A549 (cell line): ENCODE measurements at regions not wholly inside any gene's neighbourhood (a gene's known extent, or its start where the extent isn't known, plus 50 kb on each side); places are given as distances from the start of the nearest gene placed in this dataset.

Experiments
- ATAC-seq, 2 experiments: fragments of 200-7000 bp in 1 of 2; fragments of >200 bp in 1 of 2; cut with Nextera tagmentation in 1 of 2; cut with Tn5 transposase in 1 of 2; 3 replicates each; pipeline versions ENCODE4 v1.8.0 to v1.9.1; 2018 to 2020; ENCODE audit warnings: mild to moderate bottlenecking in 1 of 2, moderate library complexity in 1 of 2
- CTCF ChIA-PET: fragments of 300-600 bp; sonication (Branson Sonifier 250); formaldehyde crosslinking; extraction: SDS; loops from one replicate; lab custom pipeline; 2021; ENCODE audit warnings: antibody characterized with exemption, inconsistent platforms; lab: Yijun Ruan, JAX
- POLR2A ChIA-PET: fragments of 350-600 bp; formaldehyde crosslinking; extraction: SDS; loops from one replicate; lab custom pipeline; 2021; ENCODE audit warnings: antibody characterized with exemption, inconsistent platforms; lab: Yijun Ruan, JAX
- DNase-seq, 2 experiments: peaks; one replicate each; pipeline versions ENCODE4 v3.0.0 to v3.0.0-alpha.2; 2011 to 2016; ENCODE audit warnings: low read depth in 1 of 2, low spot score in 1 of 2
- FAIRE-seq: peaks from 2 replicates; lab custom pipeline; 2011; peaks lifted over from hg19 to GRCh38; lab: Jason Lieb, UNC
- H3K27ac ChIP-seq, 2 experiments: fragments of >200 bp; sonication (Bioruptor Twin); formaldehyde crosslinking; 3 replicates each; pipeline ENCODE4 v1.5.1; 2016 to 2017
- H3K4me1 ChIP-seq: fragments of >200 bp; sonication (Bioruptor Twin); formaldehyde crosslinking; 3 replicates; pipeline ENCODE4 v1.6.1; 2016
- H3K4me2 ChIP-seq: fragments of >200 bp; sonication (Bioruptor Twin); formaldehyde crosslinking; 3 replicates; pipeline ENCODE4 v1.6.1; 2016
- H3K4me3 ChIP-seq: fragments of >200 bp; sonication (Bioruptor Twin); formaldehyde crosslinking; 3 replicates; pipeline ENCODE4 v1.5.1; 2016
- H3K9me3 ChIP-seq: fragments of >200 bp; sonication (Bioruptor Twin); formaldehyde crosslinking; 3 replicates; pipeline ENCODE4 v1.6.1; 2016
- ATOH8 ChIP-seq: fragments of 250-450 bp; sonication (Bioruptor Pico); IDR thresholded peaks from 2 replicates; pipeline ENCODE4 v1.5.0; 2020; ENCODE audit warnings: low read depth, mild to moderate bottlenecking, moderate library complexity
- CHD2 ChIP-seq: fragments of 150-350 bp; IDR thresholded peaks from 2 replicates; pipeline ENCODE4 v1.6.1; 2014; ENCODE audit warnings: low read length; ENCODE audit not compliant: partially characterized antibody
- EHF ChIP-seq: fragments of 250-450 bp; sonication (Bioruptor Pico); IDR thresholded peaks from 2 replicates; pipeline ENCODE4 v1.5.0; 2020; ENCODE audit warnings: mild to moderate bottlenecking
- EHMT2 ChIP-seq: fragments of 200-600 bp; sonication (generic); IDR thresholded peaks from 2 replicates; pipeline ENCODE4 v1.6.1; 2016; ENCODE audit warnings: antibody characterized with exemption, low read depth, mild to moderate bottlenecking, moderate library complexity
- ELK1 ChIP-seq: fragments of 150-350 bp; IDR thresholded peaks from 2 replicates; pipeline ENCODE4 v1.6.1; 2014; ENCODE audit warnings: low read depth, mild to moderate bottlenecking, low read length
- FOSB ChIP-seq: fragments of 250-450 bp; sonication (Bioruptor Pico); IDR thresholded peaks from 2 replicates; pipeline ENCODE4 v1.5.0; 2020; ENCODE audit warnings: mild to moderate bottlenecking, moderate library complexity
- GATA3 ChIP-seq: IDR thresholded peaks from 2 replicates; pipeline ENCODE4 v1.6.1; 2012; ENCODE audit warnings: borderline replicate concordance
- HMGXB4 ChIP-seq: fragments of 250-450 bp; sonication (Bioruptor Pico); IDR thresholded peaks from 2 replicates; pipeline ENCODE4 v1.5.0; 2021; ENCODE audit warnings: mild to moderate bottlenecking, moderate library complexity, borderline replicate concordance
- HOXA7 ChIP-seq: fragments of 250-450 bp; sonication (Bioruptor Pico); IDR thresholded peaks from 2 replicates; pipeline ENCODE4 v1.5.0; 2020; ENCODE audit warnings: mild to moderate bottlenecking, moderate library complexity
- HOXB13 ChIP-seq: fragments of 250-450 bp; sonication (Bioruptor Pico); IDR thresholded peaks from 2 replicates; pipeline ENCODE4 v1.5.0; 2020; ENCODE audit warnings: low read depth, mild to moderate bottlenecking, moderate library complexity
- HOXB5 ChIP-seq: fragments of 250-450 bp; sonication (Bioruptor Pico); IDR thresholded peaks from 2 replicates; pipeline ENCODE4 v1.5.0; 2020; ENCODE audit warnings: mild to moderate bottlenecking, moderate library complexity
- JUN ChIP-seq, 2 experiments: fragments of >200 bp; sonication (Bioruptor Twin); formaldehyde crosslinking; IDR thresholded peaks; 2 replicates in 1 of 2; 3 replicates in 1 of 2; pipeline ENCODE4 v1.6.1; 2016 to 2017
- JUNB ChIP-seq: fragments of >200 bp; sonication (Bioruptor Twin); formaldehyde crosslinking; IDR thresholded peaks from 2 replicates; pipeline ENCODE4 v1.6.1; 2016
- MAZ ChIP-seq: fragments of 150-350 bp; IDR thresholded peaks from 2 replicates; pipeline ENCODE4 v1.6.1; 2014; ENCODE audit warnings: antibody characterized with exemption, low read depth, low read length, borderline replicate concordance
- NFE2L2 ChIP-seq: fragments of 150-350 bp; conservative IDR thresholded peaks from 2 replicates; pipeline ENCODE4 v1.6.1; 2014; ENCODE audit warnings: low read length
- NPAS2 ChIP-seq: fragments of 250-450 bp; sonication (Bioruptor Pico); IDR thresholded peaks from 2 replicates; pipeline ENCODE4 v1.8.0; 2022; ENCODE audit warnings: mild to moderate bottlenecking, moderate library complexity, borderline replicate concordance
- PBX3 ChIP-seq: IDR thresholded peaks from 2 replicates; pipeline ENCODE4 v1.6.1; 2012
- RARB ChIP-seq: fragments of 250-450 bp; sonication (Bioruptor Pico); IDR thresholded peaks from 2 replicates; pipeline ENCODE4 v1.8.0; 2021; ENCODE audit warnings: mild to moderate bottlenecking, moderate library complexity
- REST ChIP-seq: fragments of 200-600 bp; sonication (generic); IDR thresholded peaks from 2 replicates; pipeline ENCODE4 v1.6.1; 2016; ENCODE audit warnings: antibody characterized with exemption, mild to moderate bottlenecking, moderate library complexity
- RFX5 ChIP-seq: fragments of 450-650 bp; IDR thresholded peaks from 2 replicates; pipeline ENCODE4 v1.7.1; 2014; ENCODE audit warnings: antibody characterized with exemption, mild to moderate bottlenecking, moderate library complexity
- TFCP2L1 ChIP-seq: fragments of 250-450 bp; sonication (Bioruptor Pico); IDR thresholded peaks from 2 replicates; pipeline ENCODE4 v1.5.0; 2021; ENCODE audit warnings: mild to moderate bottlenecking
- ZC3H11A ChIP-seq: fragments of 450-650 bp; IDR thresholded peaks from 2 replicates; pipeline ENCODE4 v1.6.1; 2014; ENCODE audit warnings: antibody characterized with exemption, mild to moderate bottlenecking
- ZFP36 ChIP-seq: fragments of 450-650 bp; IDR thresholded peaks from 2 replicates; pipeline ENCODE4 v1.6.1; 2014; ENCODE audit warnings: borderline replicate concordance; ENCODE audit not compliant: partially characterized antibody
- ZSCAN20 ChIP-seq: fragments of 250-450 bp; sonication (Bioruptor Pico); IDR thresholded peaks from 2 replicates; pipeline ENCODE4 v1.8.0; 2022; ENCODE audit warnings: mild to moderate bottlenecking, moderate library complexity
- WGBS: methylation state at CpG from one replicate; pipeline ENCODE4 v1.1.6; 2017; ENCODE audit errors: missing lambda C conversion rate; 5-methylcytosine and 5-hydroxymethylcytosine counted together

GRCh38 chr9:21556581-21557427 lies 74.7 kb upstream of the IFNE start:
- ATAC-seq (no peak), DNase-seq (no peak), FAIRE-seq (peak; percentile 56)
- CTCF ChIA-PET, result interaction anchor here (0.7 to 1.6 kb wide), 3 partner anchors 22 to 232 kb away, joined by 3 to 5 read pairs (median 3); no protein-coding TSS in a partner anchor
- Histone ChIP-seq H3K9me3 (no peaks in the 10 kb centered on the region), H3K4me3 (peak overlapping the region; percentile 79), H3K4me1 (peaks cover 17% of the 10 kb centered on the region), H3K27ac (peak overlapping the region; percentile 92 to 94), H3K4me2 (peak overlapping the region; percentile 95)
- TF ChIP-seq HOXA7 (CRISPR knock-in tag) (0 out of 2 replicates have a peak, but pooled peaks have one; percentile 13), JUN (IDR thresholded peaks at IDR 0.05) (no peak)
- POLR2A ChIA-PET, result interaction anchor here (0.7 to 4.0 kb wide), 4 partner anchors 20 to 127 kb away, joined by 3 to 43 read pairs (median 8); no protein-coding TSS in a partner anchor
- WGBS, result under 1% methylated on average over 4 of the region's 4 CpGs

- ChIA-PET POLR2A (interaction anchor here (0.7 to 4.0 kb wide), 4 partner anchors 19 to 126 kb away, joined by 3 to 43 read pairs (median 8); no protein-coding TSS in a partner anchor), CTCF (interaction anchor here (1.3 to 1.6 kb wide), 2 partner anchors 22 to 231 kb away, joined by 3 to 5 read pairs; no protein-coding TSS in a partner anchor)
- peak overlapping the region; percentile 95 for H3K4me2 ChIP-seq
- ATAC-seq, result no peak
- H3K27ac ChIP-seq, result peak overlapping the region; percentile 92 to 94; a peak in 4 of 6 replicates
- peaks cover 15% of the 10 kb centered on the region for H3K4me1 ChIP-seq
- WGBS, result 0% methylated on average over 1 of the region's 1 CpG
- DNase-seq, result no peak
- no peak for TF ChIP-seq GATA3
- no peak for TF ChIP-seq HOXB13 (CRISPR knock-in tag)
- no peak for TF ChIP-seq EHF (CRISPR knock-in tag)
- no peak for TF ChIP-seq REST
- no peak for TF ChIP-seq JUN (IDR thresholded peaks at IDR 0.05)
- TF ChIP-seq PBX3, result no peak
- TF ChIP-seq MAZ, result no peak
- TF ChIP-seq ATOH8 (CRISPR knock-in tag), result no peak
- no peak for TF ChIP-seq ZFP36
- no peak for TF ChIP-seq TFCP2L1
- TF ChIP-seq EHMT2, result no peak
- TF ChIP-seq RFX5, result no peak
- no peak for TF ChIP-seq ZSCAN20 (CRISPR knock-in tag)
- no peak for TF ChIP-seq NFE2L2
- FAIRE-seq, result peak; percentile 84
- H3K4me3 ChIP-seq, result peak overlapping the region; percentile 79
- H3K9me3 ChIP-seq, result no peaks in the 10 kb centered on the region
Measured at GRCh38 chr9:21557428-21557768, 75.3 kb upstream of the IFNE start.

GRCh38 chr9:21558079-21558478 lies 76.0 kb upstream of the IFNE start:
- Histone ChIP-seq H3K4me1 (peaks cover 8% of the 10 kb centered on the region; the same call in 2 of the 3 replicates), H3K4me2 (peak overlapping the region; percentile 95), H3K4me3 (peak overlapping the region; percentile 79), H3K9me3 (no peaks in the 10 kb centered on the region), H3K27ac (peak overlapping the region; percentile 94 to 98)
- ChIA-PET POLR2A (interaction anchor here (2.0 to 4.0 kb wide), 5 partner anchors 14 to 125 kb away, joined by 9 to 43 read pairs (median 20); no protein-coding TSS in a partner anchor), CTCF (interaction anchor here (1.2 to 2.6 kb wide), 4 partner anchors 14 to 231 kb away, joined by 3 to 22 read pairs (median 4); no protein-coding TSS in a partner anchor)
- DNase-seq (no peak), FAIRE-seq (no peak), ATAC-seq (no peak)
- WGBS, result 3% methylated on average over 1 of the region's 1 CpG
- TF ChIP-seq ELK1 (no peak), NPAS2 (no peak), FOSB (CRISPR knock-in tag) (no peak), ZC3H11A (no peak), HOXB5 (CRISPR knock-in tag) (no peak), HMGXB4 (CRISPR knock-in tag) (no peak), RARB (no peak), CHD2 (no peak), JUNB (no peak)
